HL-60 (cell line): ENCODE measurements at regions not wholly inside any gene's neighbourhood (a gene's known extent, or its start where the extent isn't known, plus 50 kb on each side); places are given as distances from the start of the nearest gene placed in this dataset.

Source experiments
- CTCF ChIP-seq: IDR thresholded peaks from one replicate; pipeline ENCODE4 v1.5.1; 2011; ENCODE audit warnings: low read length, control low read depth, inconsistent platforms; ENCODE audit not compliant: insufficient read depth
- GABPA ChIP-seq: IDR thresholded peaks from 2 replicates; pipeline ENCODE4 v1.6.1; 2012; ENCODE audit warnings: low read depth
- POLR2AphosphoS5 ChIP-seq: IDR thresholded peaks from 2 replicates; pipeline ENCODE4 v1.6.1; 2012; ENCODE audit warnings: low read depth
- TF ChIP-seq, protein P1 (sequence below): IDR thresholded peaks from 2 replicates; pipeline ENCODE4 v1.6.1; 2012; ENCODE audit warnings: low read depth; ENCODE audit not compliant: insufficient replicate concordance

GRCh38 chr17:54029986-54030385, 207.3 kb downstream of the KIF2B start:
- TF ChIP-seq CTCF (no peak), POLR2AphosphoS5 (no peak), GABPA (no peak)
- TF ChIP-seq, protein P1, sequence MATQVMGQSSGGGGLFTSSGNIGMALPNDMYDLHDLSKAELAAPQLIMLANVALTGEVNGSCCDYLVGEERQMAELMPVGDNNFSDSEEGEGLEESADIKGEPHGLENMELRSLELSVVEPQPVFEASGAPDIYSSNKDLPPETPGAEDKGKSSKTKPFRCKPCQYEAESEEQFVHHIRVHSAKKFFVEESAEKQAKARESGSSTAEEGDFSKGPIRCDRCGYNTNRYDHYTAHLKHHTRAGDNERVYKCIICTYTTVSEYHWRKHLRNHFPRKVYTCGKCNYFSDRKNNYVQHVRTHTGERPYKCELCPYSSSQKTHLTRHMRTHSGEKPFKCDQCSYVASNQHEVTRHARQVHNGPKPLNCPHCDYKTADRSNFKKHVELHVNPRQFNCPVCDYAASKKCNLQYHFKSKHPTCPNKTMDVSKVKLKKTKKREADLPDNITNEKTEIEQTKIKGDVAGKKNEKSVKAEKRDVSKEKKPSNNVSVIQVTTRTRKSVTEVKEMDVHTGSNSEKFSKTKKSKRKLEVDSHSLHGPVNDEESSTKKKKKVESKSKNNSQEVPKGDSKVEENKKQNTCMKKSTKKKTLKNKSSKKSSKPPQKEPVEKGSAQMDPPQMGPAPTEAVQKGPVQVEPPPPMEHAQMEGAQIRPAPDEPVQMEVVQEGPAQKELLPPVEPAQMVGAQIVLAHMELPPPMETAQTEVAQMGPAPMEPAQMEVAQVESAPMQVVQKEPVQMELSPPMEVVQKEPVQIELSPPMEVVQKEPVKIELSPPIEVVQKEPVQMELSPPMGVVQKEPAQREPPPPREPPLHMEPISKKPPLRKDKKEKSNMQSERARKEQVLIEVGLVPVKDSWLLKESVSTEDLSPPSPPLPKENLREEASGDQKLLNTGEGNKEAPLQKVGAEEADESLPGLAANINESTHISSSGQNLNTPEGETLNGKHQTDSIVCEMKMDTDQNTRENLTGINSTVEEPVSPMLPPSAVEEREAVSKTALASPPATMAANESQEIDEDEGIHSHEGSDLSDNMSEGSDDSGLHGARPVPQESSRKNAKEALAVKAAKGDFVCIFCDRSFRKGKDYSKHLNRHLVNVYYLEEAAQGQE, result no peak
